HepG2 (cell line): ENCODE measurements at regions not wholly inside any gene's neighbourhood (a gene's known extent, or its start where the extent isn't known, plus 50 kb on each side); places are given as distances from the start of the nearest gene placed in this dataset.

ENCODE experiments used
- ATAC-seq: fragments of 200-7000 bp; cut with Tn5 transposase; 3 replicates; pipeline ENCODE4 v1.9.1; 2020; ENCODE audit warnings: mild to moderate bottlenecking, moderate library complexity
- BruUV-seq: library from RNA; stranded (reverse); fragments of 400-500 nt; replicated peaks from 2 replicates; lab custom pipeline; 2021; lab: Mats Ljungman, UMichigan
- CTCF ChIA-PET: fragments of 300-600 bp; formaldehyde crosslinking; extraction: SDS; loops from one replicate; lab custom pipeline; 2021; ENCODE audit warnings: low total read pairs, inconsistent platforms, low intra/inter-chr PET ratio; lab: Yijun Ruan, JAX
- POLR2A ChIA-PET: fragments of 350-600 bp; sonication (Branson Sonifier 250); formaldehyde crosslinking; loops from one replicate; lab custom pipeline; 2020; ENCODE audit warnings: antibody characterized with exemption, inconsistent platforms; lab: Yijun Ruan, JAX
- DNase-seq: peaks from one replicate; pipeline ENCODE4 v3.0.0-alpha.2; 2015; ENCODE audit warnings: low spot score
- FAIRE-seq: peaks from 3 replicates; lab custom pipeline; 2011; peaks lifted over from hg19 to GRCh38; lab: Jason Lieb, UNC
- H2AFZ ChIP-seq: one replicate; pipeline ENCODE4 v1.6.1; 2011; ENCODE audit warnings: low read length, inconsistent platforms
- H3K27ac ChIP-seq: fragments of 300-600 bp; 3 replicates; pipeline ENCODE4 v1.8.0; 2011; ENCODE audit warnings: mixed run types, mild to moderate bottlenecking, mixed read lengths, low read length, inconsistent platforms; ENCODE audit not compliant: insufficient read depth; ENCODE audit errors: extremely low read length
- H3K27me3 ChIP-seq, 2 experiments: fragments of 200-600 bp in 1 of 2; 2 replicates in 1 of 2; 3 replicates in 1 of 2; pipeline versions ENCODE4 v1.6.0 to v1.8.0; 2011; ENCODE audit warnings: low read length in 2 of 2, mild to moderate bottlenecking in 2 of 2, moderate library complexity in 2 of 2, inconsistent platforms in 1 of 2; ENCODE audit not compliant: insufficient read depth in 2 of 2, control insufficient read depth in 1 of 2
- H3K36me3 ChIP-seq, 2 experiments: fragments of 200-600 bp in 1 of 2; replicated peaks in 1 of 2; 2 replicates in 1 of 2; 3 replicates in 1 of 2; pipeline versions ENCODE4 v1.5.1 to v1.8.0; 2011; ENCODE audit warnings: low read length in 2 of 2, inconsistent platforms in 1 of 2; ENCODE audit not compliant: insufficient read depth in 2 of 2, control insufficient read depth in 1 of 2
- H3K4me1 ChIP-seq: 2 replicates; pipeline ENCODE4 v1.5.1; 2012; ENCODE audit warnings: low read length, inconsistent platforms; ENCODE audit not compliant: insufficient read depth
- H3K4me2 ChIP-seq: 2 replicates; pipeline ENCODE4 v1.6.0; 2011; ENCODE audit warnings: low read depth, low read length, inconsistent platforms
- H3K4me3 ChIP-seq, 3 experiments: fragments of 200-600 bp in 1 of 3; sonication (generic), shearing (Covaris generic) in 1 of 3; replicated peaks in 1 of 3; 2 replicates each; pipeline ENCODE4 v1.5.1; 2011 to 2016; ENCODE audit warnings: low read length in 3 of 3, inconsistent platforms in 2 of 3, low read depth in 2 of 3, mild to moderate bottlenecking in 2 of 3, control low read depth in 1 of 3, mixed read lengths in 1 of 3; ENCODE audit not compliant: insufficient read depth in 1 of 3
- H3K79me2 ChIP-seq: one replicate; pipeline ENCODE4 v1.6.1; 2011; ENCODE audit warnings: low read length, inconsistent platforms; ENCODE audit not compliant: insufficient read depth
- H3K9ac ChIP-seq: 2 replicates; pipeline ENCODE4 v1.6.0; 2011; ENCODE audit warnings: mild to moderate bottlenecking, low read depth, low read length, inconsistent platforms; ENCODE audit not compliant: insufficient read depth
- H3K9me3 ChIP-seq: 2 replicates; pipeline ENCODE4 v1.5.1; 2012; ENCODE audit warnings: mild to moderate bottlenecking, low read length
- H4K20me1 ChIP-seq: 2 replicates; pipeline ENCODE4 v1.6.0; 2011; ENCODE audit warnings: inconsistent platforms, mild to moderate bottlenecking, low read length, moderate library complexity; ENCODE audit not compliant: insufficient read depth
- BCL6 ChIP-seq: IDR thresholded peaks from 2 replicates; pipeline ENCODE4 v1.6.1; 2016; ENCODE audit warnings: missing genetic modification reagents, missing compliant biosample characterization
- NFRKB ChIP-seq: fragments of 450-650 bp; IDR thresholded peaks from 2 replicates; pipeline ENCODE4 v1.6.1; 2017
- NR0B2 ChIP-seq: sonication (generic); formaldehyde crosslinking; IDR thresholded peaks from 2 replicates; pipeline ENCODE4 v1.4.0; 2020; ENCODE audit warnings: mild to moderate bottlenecking, missing genetic modification reagents
- SP5 ChIP-seq: IDR thresholded peaks from 2 replicates; pipeline ENCODE4 v1.6.1; 2016; ENCODE audit warnings: low read depth, borderline replicate concordance
- ZNF101 ChIP-seq: sonication (generic); formaldehyde crosslinking; IDR thresholded peaks from 2 replicates; pipeline ENCODE4 v1.4.0; 2020; ENCODE audit warnings: mild to moderate bottlenecking, low read depth, missing genetic modification reagents, borderline replicate concordance
- ZNF207 ChIP-seq: fragments of 450-650 bp; IDR thresholded peaks from 2 replicates; pipeline ENCODE4 v1.6.1; 2016; ENCODE audit warnings: antibody characterized with exemption, borderline replicate concordance
- ZNF598 ChIP-seq: sonication (generic); formaldehyde crosslinking; IDR thresholded peaks from 2 replicates; pipeline ENCODE4 v1.5.1; 2020; ENCODE audit warnings: mild to moderate bottlenecking, missing genetic modification reagents, borderline replicate concordance
- ZNF83 ChIP-seq: sonication (generic); formaldehyde crosslinking; IDR thresholded peaks from 2 replicates; pipeline ENCODE4 v1.4.0; 2020; ENCODE audit warnings: missing genetic modification reagents, mild to moderate bottlenecking, borderline replicate concordance
- WGBS: methylation state at CpG from one replicate; pipeline ENCODE4 v1.1.6; 2017; ENCODE audit warnings: low lambda C conversion rate; 5-methylcytosine and 5-hydroxymethylcytosine counted together
- in situ Hi-C: cut with HindIII; loops from 2 replicates; pipeline ENCODE4 v1.10.0; 2017; ENCODE audit warnings: low pct_unique_long_range_greater_than_20kb; ENCODE audit not compliant: extremely low pct_ligation_motif_present
- intact Hi-C: fragments of 100-400 bp; cut with micrococcal nuclease; formaldehyde crosslinking; loops from one replicate; pipeline ENCODE4 v1.10.0; 2022; ENCODE audit not compliant: unreplicated experiment

DNA sequence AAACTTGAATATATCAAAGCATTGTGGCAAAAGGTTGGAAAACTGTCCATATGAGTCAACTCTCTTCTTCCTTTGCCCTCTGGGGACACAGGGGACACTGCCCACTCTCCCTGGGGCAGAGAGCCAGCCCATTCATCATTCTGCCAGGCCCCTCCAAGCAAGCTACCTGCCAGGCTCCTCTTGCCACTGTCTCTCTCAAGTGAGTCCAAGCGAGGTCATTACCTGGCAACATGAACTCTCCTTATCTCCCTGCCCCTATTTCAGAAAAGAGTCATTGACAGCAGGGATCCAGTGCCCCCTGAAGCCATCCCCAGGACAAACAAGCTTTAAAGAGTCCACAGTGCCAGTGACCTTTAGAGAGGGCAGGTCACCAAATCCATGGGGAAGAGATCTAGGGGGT lies 312.7 kb upstream of the PPARGC1A start:
- DNase-seq (no peak), ATAC-seq (no peak), FAIRE-seq (no peak)
- Histone ChIP-seq H4K20me1 (no peaks in the 10 kb centered on the region), H3K4me2 (no peak overlapping the region), H3K79me2 (no peaks in the 10 kb centered on the region), H3K27ac (no peak overlapping the region), H2AFZ (no peak overlapping the region), H3K4me1 (no peaks in the 10 kb centered on the region), H3K9ac (no peak overlapping the region), H3K36me3 (no peaks in the 10 kb centered on the region), H3K4me3 (no peak overlapping the region), H3K9me3 (no peaks in the 10 kb centered on the region), H3K27me3 (no peaks in the 10 kb centered on the region; a peak in 1 of 5 replicates)
- intact Hi-C loops (no loop called here), in situ Hi-C loops (no loop called here)
- no TSS peak for BruUV-seq
- POLR2A ChIA-PET, result no interaction called here
- WGBS, result 20% methylated on average over 1 of the region's 1 CpG
- no peak for TF ChIP-seq NR0B2 (CRISPR knock-in tag)
- CTCF ChIA-PET, result no interaction called here

DNA sequence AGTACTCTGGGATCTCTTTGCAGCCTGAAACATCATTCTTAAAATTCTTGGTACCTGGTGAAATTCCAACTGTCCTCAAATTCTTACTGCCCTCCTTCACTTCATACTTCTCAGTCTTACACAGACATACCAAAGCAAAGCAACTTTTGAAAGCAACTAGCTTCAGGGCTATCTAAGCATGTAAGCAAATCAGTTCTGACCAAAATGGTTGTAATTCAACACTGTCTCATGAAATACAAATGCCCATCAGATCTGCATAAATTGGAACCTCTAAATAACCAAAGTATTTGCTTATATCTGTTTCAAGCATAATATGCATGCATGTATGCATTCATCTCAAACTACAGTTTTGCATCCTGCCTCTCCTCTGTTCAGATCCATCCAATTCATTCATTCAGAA lies 308.1 kb upstream of the PPARGC1A start:
- no peak for FAIRE-seq

More for the DNA sequence above, 308.1 kb upstream of the PPARGC1A start:
- no peaks in the 10 kb centered on the region for H3K36me3 ChIP-seq
- ATAC-seq, result no peak
- CTCF ChIA-PET, result no interaction called here
- in situ Hi-C loops, result no loop called here
- intact Hi-C loops, result no loop called here
- no peaks in the 10 kb centered on the region for H3K9me3 ChIP-seq
- no peaks in the 10 kb centered on the region for H3K4me1 ChIP-seq
- no peak overlapping the region for H3K4me3 ChIP-seq
- POLR2A ChIA-PET, result no interaction called here
- no peak for TF ChIP-seq ZNF83 (CRISPR knock-in tag)
- TF ChIP-seq ZNF101 (CRISPR knock-in tag), result no peak
- TF ChIP-seq ZNF207, result no peak
- no peak for TF ChIP-seq SP5 (CRISPR knock-in tag)
- no peak for TF ChIP-seq BCL6
- no peak for TF ChIP-seq ZNF598 (CRISPR knock-in tag)
- TF ChIP-seq NFRKB, result no peak
- no peak for DNase-seq
- no peak overlapping the region for H3K9ac ChIP-seq
- no peaks in the 10 kb centered on the region; a peak in 1 of 5 replicates for H3K27me3 ChIP-seq
- no peaks in the 10 kb centered on the region for H3K79me2 ChIP-seq
- H3K27ac ChIP-seq, result no peak overlapping the region
- no peaks in the 10 kb centered on the region for H4K20me1 ChIP-seq
- H2AFZ ChIP-seq, result no peak overlapping the region
- no TSS peak for BruUV-seq
- H3K4me2 ChIP-seq, result no peak overlapping the region
